Keratinocyte (primary cell): ENCODE measurements at regions not wholly inside any gene's neighbourhood (a gene's known extent, or its start where the extent isn't known, plus 50 kb on each side); places are given as distances from the start of the nearest gene placed in this dataset.

Source experiments
- DNase-seq: peaks from one replicate; pipeline ENCODE4 v3.0.0-alpha.2; 2011; ENCODE audit warnings: low read depth, missing footprints, low spot score
- FAIRE-seq: peaks from 2 replicates; lab custom pipeline; 2011; peaks lifted over from hg19 to GRCh38; lab: Jason Lieb, UNC
- H2AFZ ChIP-seq: 2 replicates; pipeline ENCODE4 v1.6.0; 2012; ENCODE audit warnings: low read length, control low read depth, inconsistent platforms; ENCODE audit not compliant: control insufficient read depth
- H3K27ac ChIP-seq: 2 replicates; pipeline ENCODE4 v1.5.1; 2011; ENCODE audit warnings: low read length; ENCODE audit not compliant: control insufficient read depth, insufficient read depth
- H3K27me3 ChIP-seq: 3 replicates; pipeline ENCODE4 v1.6.0; 2011; ENCODE audit warnings: low read length; ENCODE audit not compliant: control insufficient read depth, insufficient read depth; ENCODE audit errors: extremely low read depth
- H3K36me3 ChIP-seq, 2 experiments: 2 replicates in 1 of 2; 3 replicates in 1 of 2; pipeline ENCODE4 v1.5.1; 2011; ENCODE audit warnings: low read length in 2 of 2, mild to moderate bottlenecking in 1 of 2; ENCODE audit not compliant: control insufficient read depth in 2 of 2, insufficient read depth in 2 of 2; ENCODE audit errors: extremely low read depth in 1 of 2
- H3K4me1 ChIP-seq: 3 replicates; pipeline ENCODE4 v1.5.1; 2011; ENCODE audit warnings: low read length; ENCODE audit not compliant: control insufficient read depth, insufficient read depth; ENCODE audit errors: extremely low read depth
- H3K4me2 ChIP-seq: 3 replicates; pipeline ENCODE4 v1.6.0; 2011; ENCODE audit warnings: low read depth, low read length; ENCODE audit not compliant: control insufficient read depth, insufficient read depth; ENCODE audit errors: extremely low read depth
- H3K4me3 ChIP-seq, 3 experiments: fragments of 200-600 bp in 1 of 3; sonication (generic) in 1 of 3; 2 replicates in 2 of 3; 3 replicates in 1 of 3; pipeline ENCODE4 v1.5.1; 2011 to 2016; ENCODE audit warnings: low read length in 3 of 3, mild to moderate bottlenecking in 3 of 3, control low read depth in 2 of 3, inconsistent platforms in 1 of 3, low read depth in 1 of 3, mixed read lengths in 1 of 3, mixed run types in 1 of 3, moderate library complexity in 1 of 3; ENCODE audit not compliant: control insufficient read depth in 2 of 3, insufficient read depth in 2 of 3; ENCODE audit errors: extremely low read depth in 1 of 3
- H3K79me2 ChIP-seq: 2 replicates; pipeline ENCODE4 v1.6.0; 2012; ENCODE audit warnings: low read length; ENCODE audit not compliant: control insufficient read depth, insufficient read depth
- H3K9ac ChIP-seq: 3 replicates; pipeline ENCODE4 v1.6.0; 2011; ENCODE audit warnings: low read length; ENCODE audit not compliant: control insufficient read depth, insufficient read depth; ENCODE audit errors: extremely low read depth
- H3K9me1 ChIP-seq: 3 replicates; pipeline ENCODE4 v1.6.0; 2011; ENCODE audit warnings: low read length; ENCODE audit not compliant: control insufficient read depth, insufficient read depth; ENCODE audit errors: extremely low read depth
- H3K9me3 ChIP-seq: 2 replicates; pipeline ENCODE4 v1.5.1; 2012; ENCODE audit warnings: low read depth, low read length; ENCODE audit not compliant: control insufficient read depth
- H4K20me1 ChIP-seq: 3 replicates; pipeline ENCODE4 v1.6.0; 2011; ENCODE audit warnings: low read length; ENCODE audit not compliant: control insufficient read depth, insufficient read depth; ENCODE audit errors: extremely low read depth
- EZH2 ChIP-seq: IDR thresholded peaks from one replicate; pipeline ENCODE4 v1.6.1; 2012; ENCODE audit warnings: inconsistent platforms, mild to moderate bottlenecking, low read length, moderate library complexity
- dilution Hi-C: fragments of 300-500 bp; cut with MboI; formaldehyde crosslinking; loops from one replicate; pipeline ENCODE4 v1.7.0; 2020; ENCODE audit warnings: low sequenced_read_pairs; ENCODE audit not compliant: extremely low pct_ligation_motif_present
- TF ChIP-seq, protein P1 (sequence below), 3 experiments: IDR thresholded peaks in 1 of 3; conservative IDR thresholded peaks in 1 of 3; optimal IDR thresholded peaks in 1 of 3; 2 replicates in 2 of 3; 3 replicates in 1 of 3; pipeline versions ENCODE3 to v1.5.1; 2011; ENCODE audit warnings: low read length in 3 of 3, mild to moderate bottlenecking in 3 of 3, moderate library complexity in 2 of 3, control low read depth in 1 of 3, inconsistent platforms in 1 of 3; ENCODE audit not compliant: insufficient read depth in 2 of 3; ENCODE audit errors: extremely low read depth in 1 of 3

DNA sequence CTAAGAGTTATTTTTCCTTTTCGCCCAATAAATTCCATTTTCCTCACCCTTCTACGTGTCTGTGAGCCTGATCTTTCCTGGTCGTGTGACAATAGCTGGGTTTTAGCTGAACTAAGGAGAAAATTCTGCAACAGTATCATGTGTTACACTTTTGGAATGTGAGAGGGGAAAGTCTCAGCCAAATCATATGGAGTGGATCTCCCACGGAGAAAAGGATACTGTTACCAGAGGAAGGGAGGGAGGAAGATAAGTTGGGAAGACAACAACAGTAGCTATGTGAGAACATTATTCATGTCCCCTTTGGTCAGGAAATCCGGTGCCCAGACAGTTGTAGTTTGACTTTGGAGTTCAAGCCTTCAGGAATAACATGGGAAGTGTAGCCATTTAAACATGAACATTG is 584.0 kb upstream of the RAG2 start:
- H3K27ac ChIP-seq, result no peak overlapping the region
- dilution Hi-C loops, result no loop called here
- H3K9ac ChIP-seq, result no peak overlapping the region
- no peak overlapping the region for H3K4me3 ChIP-seq
- H4K20me1 ChIP-seq, result no peaks in the 10 kb centered on the region
- no peaks in the 10 kb centered on the region for H3K9me3 ChIP-seq
- FAIRE-seq (no peak), DNase-seq (no peak)
- H3K27me3 ChIP-seq, result no peaks in the 10 kb centered on the region
- no peak overlapping the region for H3K4me2 ChIP-seq
- TF ChIP-seq EZH2, result no peak
- TF ChIP-seq, protein P1, sequence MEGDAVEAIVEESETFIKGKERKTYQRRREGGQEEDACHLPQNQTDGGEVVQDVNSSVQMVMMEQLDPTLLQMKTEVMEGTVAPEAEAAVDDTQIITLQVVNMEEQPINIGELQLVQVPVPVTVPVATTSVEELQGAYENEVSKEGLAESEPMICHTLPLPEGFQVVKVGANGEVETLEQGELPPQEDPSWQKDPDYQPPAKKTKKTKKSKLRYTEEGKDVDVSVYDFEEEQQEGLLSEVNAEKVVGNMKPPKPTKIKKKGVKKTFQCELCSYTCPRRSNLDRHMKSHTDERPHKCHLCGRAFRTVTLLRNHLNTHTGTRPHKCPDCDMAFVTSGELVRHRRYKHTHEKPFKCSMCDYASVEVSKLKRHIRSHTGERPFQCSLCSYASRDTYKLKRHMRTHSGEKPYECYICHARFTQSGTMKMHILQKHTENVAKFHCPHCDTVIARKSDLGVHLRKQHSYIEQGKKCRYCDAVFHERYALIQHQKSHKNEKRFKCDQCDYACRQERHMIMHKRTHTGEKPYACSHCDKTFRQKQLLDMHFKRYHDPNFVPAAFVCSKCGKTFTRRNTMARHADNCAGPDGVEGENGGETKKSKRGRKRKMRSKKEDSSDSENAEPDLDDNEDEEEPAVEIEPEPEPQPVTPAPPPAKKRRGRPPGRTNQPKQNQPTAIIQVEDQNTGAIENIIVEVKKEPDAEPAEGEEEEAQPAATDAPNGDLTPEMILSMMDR (optimal IDR thresholded peaks at IDR 0.05 in 1 of 3, IDR thresholded peaks at IDR 0.05 in 1 of 3, conservative IDR thresholded peaks at IDR 0.05 in 1 of 3; ENCODE audit: extremely low read depth in 1 of 3, insufficient read depth in 2 of 3, low read length in 3 of 3), result no peak
- no peak overlapping the region for H2AFZ ChIP-seq
- no peaks in the 10 kb centered on the region for H3K9me1 ChIP-seq
- no peaks in the 10 kb centered on the region for H3K4me1 ChIP-seq
- H3K36me3 ChIP-seq, result no peaks in the 10 kb centered on the region
- H3K79me2 ChIP-seq, result no peaks in the 10 kb centered on the region

DNA sequence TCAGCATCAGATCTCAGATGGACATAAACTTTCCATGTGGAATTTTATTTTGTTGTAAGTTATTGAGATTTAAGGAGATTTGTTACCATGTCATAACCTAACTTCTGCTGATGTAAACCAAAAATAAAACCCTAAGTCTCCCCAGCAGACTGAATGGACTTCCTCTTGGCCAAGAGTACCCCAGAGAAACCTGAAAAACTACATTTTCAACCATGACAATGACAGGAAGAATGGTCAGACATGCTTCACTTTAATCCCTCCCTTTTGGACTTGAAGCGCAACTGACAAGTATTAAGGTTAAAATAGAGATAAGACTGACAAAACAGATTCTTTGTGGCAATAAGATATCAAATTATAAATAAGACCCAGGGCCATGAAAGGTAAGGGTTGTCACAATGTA is 579.7 kb upstream of the RAG2 start:
- Histone ChIP-seq H3K9me3 (no peaks in the 10 kb centered on the region), H3K4me1 (no peaks in the 10 kb centered on the region), H2AFZ (no peak overlapping the region), H4K20me1 (no peaks in the 10 kb centered on the region), H3K36me3 (no peaks in the 10 kb centered on the region), H3K4me3 (no peak overlapping the region), H3K9me1 (no peaks in the 10 kb centered on the region), H3K79me2 (no peaks in the 10 kb centered on the region), H3K27ac (no peak overlapping the region), H3K9ac (no peak overlapping the region), H3K4me2 (no peak overlapping the region), H3K27me3 (no peaks in the 10 kb centered on the region)
- dilution Hi-C loops, result no loop called here
- FAIRE-seq (no peak), DNase-seq (no peak)
- TF ChIP-seq, protein P1 (optimal IDR thresholded peaks at IDR 0.05 in 1 of 3, IDR thresholded peaks at IDR 0.05 in 1 of 3, conservative IDR thresholded peaks at IDR 0.05 in 1 of 3; ENCODE audit: extremely low read depth in 1 of 3, insufficient read depth in 2 of 3, low read length in 3 of 3), result no peak
- no peak for TF ChIP-seq EZH2
